Stimulated activated CD4-positive, alpha-beta T cell treated with anti-CD3 and anti-CD28 coated beads, Interleukin-4, amount 100 ng/mL, for 1 hour (primary cell): ENCODE measurements at regions not wholly inside any gene's neighbourhood (a gene's known extent, or its start where the extent isn't known, plus 50 kb on each side); places are given as distances from the start of the nearest gene placed in this dataset.
"Not testable (repeated sequence)": the region's sequence is repeated elsewhere in the genome, so short reads cannot be mapped to it uniquely, and the experiment has no call there.

ENCODE experiments used
- DNase-seq: peaks from one replicate; pipeline ENCODE4 v3.0.0-alpha.2; 2020

- no peak for DNase-seq
Measured at GRCh38 chr21:23660560-23660959, 1946.7 kb downstream of the MRPL39 start.

DNA sequence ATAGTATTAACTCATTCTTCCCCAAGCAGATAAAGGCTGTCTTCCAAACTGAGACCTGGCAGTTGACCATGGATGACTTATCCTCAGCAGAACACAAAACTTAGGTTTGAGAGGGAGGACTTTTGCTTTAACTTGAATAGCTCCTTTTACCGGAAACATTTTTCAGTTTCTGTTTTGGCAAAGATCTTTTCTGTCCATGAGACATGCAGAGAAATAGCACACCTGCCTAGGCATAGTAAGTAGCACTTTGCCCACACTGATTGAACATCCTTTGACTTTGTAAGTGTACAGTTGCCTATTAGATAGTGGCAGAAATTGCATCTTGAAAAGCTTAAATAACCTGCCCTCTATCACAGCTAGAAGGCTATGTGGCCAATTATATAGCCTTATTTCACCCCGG is 1962.5 kb downstream of the MRPL39 start:
- no peak for DNase-seq

DNA sequence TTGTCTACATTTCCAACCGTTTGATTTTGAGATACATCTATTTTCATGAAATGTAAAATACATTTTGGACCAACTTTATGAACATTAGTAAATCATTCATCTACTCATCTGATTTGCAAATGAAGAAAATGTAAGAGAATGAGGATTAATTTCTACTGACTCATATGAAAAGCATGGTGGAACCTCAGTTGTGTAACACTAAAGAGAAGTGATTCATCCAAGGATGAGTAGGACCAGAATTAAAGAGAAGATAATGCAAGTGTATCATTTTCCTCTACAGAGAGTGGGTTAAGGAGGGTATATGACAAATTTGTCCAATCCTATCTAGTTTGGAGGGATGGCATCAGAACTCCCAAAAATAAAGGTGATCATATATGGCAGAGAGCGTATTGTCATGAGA is 1967.6 kb downstream of the MRPL39 start:
- DNase-seq = no peak

- DNase-seq = no peak
Measured at GRCh38 chr21:23638131-23638695, 1969.1 kb downstream of the MRPL39 start.

GRCh38 chr21:23633447-23633940 is 1973.8 kb downstream of the MRPL39 start:
- DNase-seq = no peak

- no peak for DNase-seq
Measured at GRCh38 chr21:23624281-23624680, 1983.0 kb downstream of the MRPL39 start.

GRCh38 chr21:23613014-23613413 is 1994.3 kb downstream of the MRPL39 start:
- DNase-seq = no peak

DNA sequence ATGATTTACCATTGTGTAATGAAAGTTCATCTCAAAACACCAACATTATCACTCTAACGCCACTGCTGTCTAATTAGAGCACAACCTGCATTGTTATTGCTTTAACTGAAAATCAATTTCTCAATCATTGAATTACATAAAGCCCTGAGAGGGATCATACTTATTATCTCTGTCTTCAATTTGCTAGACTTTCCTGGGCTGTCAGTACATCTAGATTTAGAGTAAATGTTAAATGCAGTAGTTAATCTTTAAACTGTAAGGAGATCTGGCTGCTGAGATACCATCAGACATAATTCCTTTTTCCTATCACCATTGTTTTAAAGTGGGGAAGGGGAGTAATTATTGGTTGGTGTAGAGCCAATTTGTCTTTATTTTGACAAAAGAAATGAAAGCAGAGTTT is 1995.1 kb downstream of the MRPL39 start:
- DNase-seq = no peak

DNA sequence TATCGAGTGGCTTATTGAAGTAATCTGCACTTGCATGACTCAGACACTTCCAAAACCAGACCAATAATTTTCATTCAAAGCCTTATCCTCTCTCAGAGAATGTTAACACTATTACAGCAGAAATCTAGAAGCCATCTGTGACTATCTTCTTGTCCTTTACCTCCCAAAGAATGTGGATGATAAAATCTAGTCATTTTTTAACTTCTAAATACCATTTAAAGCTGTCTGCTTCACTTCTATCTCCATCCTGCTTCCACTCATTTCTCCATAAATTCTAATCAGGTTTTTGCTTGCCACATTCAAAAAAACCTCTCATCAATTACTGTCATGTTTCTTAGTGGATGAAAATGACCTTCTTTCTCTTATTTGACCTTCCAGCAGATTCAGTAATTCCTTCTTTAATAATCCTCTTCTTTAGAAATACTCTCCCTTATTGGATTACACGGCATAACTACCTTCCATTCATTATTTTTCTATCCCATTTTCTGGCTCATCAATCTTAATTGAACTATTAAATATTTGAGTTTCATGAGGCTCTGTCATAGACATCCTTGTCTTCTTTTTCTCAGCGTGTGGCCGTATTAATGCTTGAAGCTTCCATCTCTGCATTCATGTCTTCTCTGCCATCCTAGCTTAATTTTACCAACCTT is 1999.4 kb downstream of the MRPL39 start:
- DNase-seq = no peak

- no peak for DNase-seq
Measured at GRCh38 chr21:23601549-23601948, 2005.7 kb downstream of the MRPL39 start.

- DNase-seq = no peak
Measured at GRCh38 chr21:23593582-23593981, 2013.7 kb downstream of the MRPL39 start.

DNA sequence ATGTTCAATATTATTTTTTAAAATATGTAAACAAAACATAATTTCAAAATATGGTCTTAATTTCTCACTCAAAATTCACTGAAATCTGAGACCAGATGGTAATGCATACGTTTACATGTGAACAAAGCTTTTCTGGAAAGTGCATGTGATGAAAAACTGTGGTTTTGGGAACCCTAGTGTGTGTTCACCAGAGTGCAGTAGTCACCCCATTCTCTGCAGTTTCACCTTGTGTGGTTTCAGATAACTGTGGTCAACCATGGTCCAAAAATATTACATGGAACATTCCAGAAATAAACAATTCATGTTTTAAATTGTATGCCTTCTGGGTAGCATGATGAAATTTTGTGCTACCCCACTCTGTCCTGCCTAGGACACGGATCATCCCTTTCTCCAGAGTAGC is 2021.9 kb downstream of the MRPL39 start:
- DNase-seq = no peak

GRCh38 chr21:23579573-23579972 is 2027.7 kb downstream of the MRPL39 start:
- no peak for DNase-seq

DNA sequence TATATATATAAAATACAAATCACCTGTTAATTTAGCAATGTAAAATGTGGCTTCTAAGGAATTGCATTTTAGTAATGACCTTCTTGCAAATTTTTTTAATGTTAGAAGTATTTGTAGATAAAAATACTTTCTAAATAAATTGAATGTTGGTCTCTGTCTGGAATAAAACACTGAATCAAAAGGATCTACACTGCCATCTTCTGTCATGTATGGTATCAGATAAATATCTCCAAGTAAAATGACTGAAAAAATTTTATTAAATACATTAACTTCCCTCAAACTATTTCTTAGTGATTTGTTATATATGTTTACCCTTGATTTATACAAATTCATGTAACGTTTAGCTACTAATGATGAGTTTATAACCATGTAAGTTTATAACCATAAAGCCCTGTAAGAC is 2029.3 kb downstream of the MRPL39 start:
- no peak for DNase-seq

GRCh38 chr21:23574932-23575331 is 2032.3 kb downstream of the MRPL39 start:
- DNase-seq = no peak

DNA sequence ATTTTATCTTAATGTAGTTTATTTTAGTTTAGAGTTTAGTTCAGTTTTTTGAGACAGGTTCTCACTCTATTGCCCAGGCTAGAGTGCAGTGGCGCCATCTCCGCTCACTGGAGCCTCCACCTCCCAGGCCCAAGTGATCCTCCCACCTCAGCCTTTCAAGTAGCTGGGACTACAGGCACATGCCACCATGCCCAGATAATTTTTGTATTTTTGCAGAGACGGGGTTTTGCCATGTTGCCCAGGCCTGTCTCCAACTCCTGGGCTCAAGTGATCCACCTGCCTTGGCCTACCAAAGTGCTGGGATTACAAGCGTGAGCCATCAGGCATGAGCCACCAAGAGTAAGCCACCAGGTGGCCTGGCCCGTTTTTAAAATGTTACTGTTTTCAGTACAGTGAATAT is 2058.4 kb downstream of the MRPL39 start:
- not testable (repeated sequence) for DNase-seq

DNA sequence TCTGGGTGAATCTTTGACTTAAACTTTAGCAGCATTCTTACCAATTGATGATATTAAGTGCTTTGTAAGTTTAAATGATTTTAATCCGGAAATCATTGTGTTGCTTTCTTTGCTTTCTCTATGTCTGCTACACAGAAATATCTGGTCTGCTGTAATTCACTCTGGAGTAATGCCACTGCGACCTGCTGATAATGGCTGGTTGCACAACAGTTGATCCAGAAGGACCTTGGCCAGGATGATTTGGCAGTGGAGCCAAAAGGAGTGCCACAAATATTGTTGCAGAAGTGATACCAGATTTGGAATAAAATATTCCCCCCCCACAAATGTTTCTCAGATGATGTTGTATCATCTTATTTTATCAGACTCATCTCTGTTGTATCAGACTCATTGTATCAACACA is 2063.9 kb downstream of the MRPL39 start:
- DNase-seq = no peak

- DNase-seq = no peak
Measured at GRCh38 chr21:23542097-23542496, 2065.2 kb downstream of the MRPL39 start.

DNA sequence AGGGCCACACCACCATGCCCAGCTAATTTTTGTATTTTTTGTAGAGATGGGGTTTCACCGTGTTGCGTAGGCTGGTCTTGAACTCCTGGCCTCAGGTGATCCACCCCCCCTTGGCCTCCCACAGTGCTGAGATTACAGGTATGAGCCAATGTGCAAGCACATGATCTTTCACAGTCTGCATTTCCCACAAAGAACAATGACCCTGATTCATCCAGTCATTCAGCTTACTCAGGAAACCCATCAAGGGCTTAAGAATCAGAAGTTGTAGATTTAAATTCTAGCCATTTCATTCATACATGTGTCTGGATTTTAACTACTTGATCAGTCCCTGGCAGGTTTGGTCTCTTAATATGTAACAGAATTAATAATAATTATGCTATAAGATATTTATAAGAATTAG is 2065.7 kb downstream of the MRPL39 start:
- DNase-seq = no peak

DNA sequence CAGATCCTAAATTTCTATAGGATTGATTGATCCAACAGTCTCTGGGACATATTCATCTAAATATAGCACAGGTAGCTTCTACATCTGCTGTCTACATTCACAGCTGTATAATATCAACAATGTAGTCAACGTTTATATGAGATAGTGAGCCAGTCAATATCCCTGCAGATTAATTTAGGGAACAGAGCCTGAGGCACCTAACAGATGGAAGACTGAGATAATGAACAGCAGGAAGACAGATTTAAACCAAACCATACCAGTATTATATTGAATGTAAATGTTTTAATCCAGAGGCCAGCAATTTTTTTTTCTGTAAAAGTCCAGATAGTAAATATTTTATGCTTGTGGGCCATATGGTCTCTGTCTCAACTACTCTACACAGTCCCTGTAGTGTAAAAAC is 2072.4 kb downstream of the MRPL39 start:
- no peak for DNase-seq

GRCh38 chr21:23531444-23531843 is 2075.8 kb downstream of the MRPL39 start:
- no peak for DNase-seq

- DNase-seq = no peak
Measured at GRCh38 chr21:23524685-23525084, 2082.6 kb downstream of the MRPL39 start.

DNA sequence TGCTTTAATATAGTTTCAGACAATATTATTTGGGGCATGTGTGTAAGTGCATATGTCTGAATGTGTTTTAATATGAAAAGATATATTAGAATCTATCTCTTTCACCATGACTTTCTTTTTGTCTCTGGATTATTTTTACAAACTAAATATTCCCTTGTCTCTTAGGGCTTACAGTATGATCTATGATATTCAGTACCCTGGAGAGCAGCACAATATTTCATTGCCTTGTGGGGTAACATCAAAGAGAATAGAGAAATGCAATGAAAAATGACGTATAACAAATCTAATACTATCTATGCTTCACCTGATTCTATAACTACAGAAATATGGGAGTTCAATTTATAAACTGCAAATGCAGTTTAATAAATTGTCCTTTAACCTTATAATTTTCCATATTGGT is 2084.5 kb downstream of the MRPL39 start:
- DNase-seq = no peak

- no peak for DNase-seq
Measured at GRCh38 chr21:23507501-23507900, 2099.8 kb downstream of the MRPL39 start.

GRCh38 chr21:23496729-23497128 is 2110.6 kb downstream of the MRPL39 start:
- no peak for DNase-seq
